PFSK-1 (cell line): ENCODE measurements at regions not wholly inside any gene's neighbourhood (a gene's known extent, or its start where the extent isn't known, plus 50 kb on each side); places are given as distances from the start of the nearest gene placed in this dataset.

Experiments
- FOXP2 ChIP-seq: optimal IDR thresholded peaks from 2 replicates; pipeline ENCODE3; 2011; ENCODE audit warnings: borderline replicate concordance, control low read depth, inconsistent platforms; ENCODE audit not compliant: insufficient read depth; ENCODE audit errors: extremely low read length, extremely low read depth
- POLR2AphosphoS5 ChIP-seq: IDR thresholded peaks from 2 replicates; pipeline ENCODE4 v1.6.1; 2012; ENCODE audit warnings: low read depth, mild to moderate bottlenecking, control low read depth, low read length, moderate library complexity
- REST ChIP-seq, 2 experiments: IDR thresholded peaks; 2 replicates each; pipeline versions ENCODE4 v1.6.1 to v1.8.0; 2011 to 2012; ENCODE audit warnings: low read depth in 2 of 2, low read length in 2 of 2, control low read depth in 1 of 2, inconsistent platforms in 1 of 2, mild to moderate bottlenecking in 1 of 2, moderate library complexity in 1 of 2; ENCODE audit not compliant: insufficient read depth in 1 of 2
- SIN3A ChIP-seq: IDR thresholded peaks from 2 replicates; pipeline ENCODE4 v1.6.1; 2012; ENCODE audit warnings: mild to moderate bottlenecking, low read length, moderate library complexity, borderline replicate concordance; ENCODE audit not compliant: insufficient read depth
- TAF1 ChIP-seq: IDR thresholded peaks from 2 replicates; pipeline ENCODE4 v1.6.1; 2012; ENCODE audit warnings: low read length, control low read depth, borderline replicate concordance; ENCODE audit not compliant: insufficient read depth

GRCh38 chrX:38937926-38938325 lies 136.7 kb downstream of the MID1IP1 start:
- no peak for TF ChIP-seq TAF1
- no peak for TF ChIP-seq FOXP2
- no peak for TF ChIP-seq REST (IDR thresholded peaks at IDR 0.05; ENCODE audit: insufficient read depth in 1 of 2, low read depth in 2 of 2, low read length in 2 of 2)
- TF ChIP-seq POLR2AphosphoS5, result no peak
- no peak for TF ChIP-seq SIN3A

GRCh38 chrX:38939067-38939466 lies 137.8 kb downstream of the MID1IP1 start:
- TF ChIP-seq TAF1 (no peak), SIN3A (no peak), POLR2AphosphoS5 (no peak), REST (IDR thresholded peaks at IDR 0.05; ENCODE audit: insufficient read depth in 1 of 2, low read depth in 2 of 2, low read length in 2 of 2) (no peak), FOXP2 (no peak)

GRCh38 chrX:38940547-38940946 lies 139.3 kb downstream of the MID1IP1 start:
- TF ChIP-seq POLR2AphosphoS5, result no peak
- no peak for TF ChIP-seq SIN3A
- TF ChIP-seq REST (IDR thresholded peaks at IDR 0.05; ENCODE audit: insufficient read depth in 1 of 2, low read depth in 2 of 2, low read length in 2 of 2), result no peak

DNA sequence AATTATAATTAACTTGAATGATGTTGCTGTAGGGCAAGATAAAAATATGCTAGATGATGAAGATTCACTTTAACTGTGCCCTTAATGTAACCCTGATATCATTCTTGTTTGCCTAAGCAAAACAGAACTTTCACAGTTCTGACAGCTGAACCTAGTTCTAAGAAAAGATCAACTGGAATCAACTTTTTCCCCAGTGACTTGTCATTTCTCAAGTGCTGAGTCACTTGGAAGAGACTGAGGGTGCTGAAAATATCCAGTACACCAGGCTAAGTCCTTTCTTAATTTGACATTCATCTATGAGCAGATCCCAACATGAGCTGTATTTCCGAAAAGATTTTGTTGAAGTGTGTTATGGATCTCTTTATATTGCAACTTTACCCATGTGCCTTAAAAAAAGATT lies 140.4 kb downstream of the MID1IP1 start:
- TF ChIP-seq POLR2AphosphoS5 (no peak), SIN3A (no peak), TAF1 (no peak), REST (IDR thresholded peaks at IDR 0.05; ENCODE audit: insufficient read depth in 1 of 2, low read depth in 2 of 2, low read length in 2 of 2) (no peak), FOXP2 (no peak)

DNA sequence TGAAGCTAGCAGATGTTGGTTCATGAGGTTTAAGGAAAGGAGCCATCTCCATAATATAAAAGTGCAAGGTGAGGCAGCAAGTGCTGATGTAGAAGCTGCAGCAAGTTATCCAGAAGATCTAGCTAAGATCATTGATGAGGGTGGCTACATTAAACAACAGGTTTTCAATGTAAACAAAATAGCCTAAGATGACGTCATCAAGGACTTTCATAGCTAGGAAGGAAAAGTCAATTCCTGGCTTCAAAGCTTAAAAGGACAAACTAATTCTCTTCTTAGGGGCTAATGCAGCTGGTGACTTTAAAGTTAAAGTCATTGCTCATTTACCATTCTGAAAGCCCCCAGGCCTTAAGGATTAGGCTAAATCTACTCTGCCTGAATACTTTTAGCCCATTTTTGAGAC lies 141.9 kb downstream of the MID1IP1 start:
- no peak for TF ChIP-seq SIN3A
- no peak for TF ChIP-seq POLR2AphosphoS5
- TF ChIP-seq TAF1, result no peak
- no peak for TF ChIP-seq FOXP2
